Activated B cell treated with CpG ODN at 0.5 μM for 24 hours (primary cell): ENCODE measurements at regions not wholly inside any gene's neighbourhood (a gene's known extent, or its start where the extent isn't known, plus 50 kb on each side); places are given as distances from the start of the nearest gene placed in this dataset.

Experiments
- ATAC-seq: fragments of 200-7000 bp; cut with Tn5 transposase; one replicate; pipeline ENCODE4 v1.10.0; 2021; ENCODE audit warnings: low read depth, mild to moderate bottlenecking, moderate library complexity
- CTCF ChIA-PET: fragments of 350-600 bp; sonication (Branson Sonifier 250); formaldehyde crosslinking; loops from one replicate; lab custom pipeline; 2021; ENCODE audit warnings: antibody characterized with exemption; lab: Charles Lee
- POLR2A ChIA-PET: fragments of 350-600 bp; sonication (Branson Sonifier 250); formaldehyde crosslinking; loops from one replicate; lab custom pipeline; 2021; ENCODE audit warnings: antibody characterized with exemption; lab: Charles Lee
- DNase-seq: peaks from one replicate; pipeline ENCODE4 v3.0.0; 2022
- H3K27ac Mint-ChIP-seq: one replicate; pipeline ENCODE4 v1.8.0; 2020; ENCODE audit warnings: mixed read lengths
- H3K27me3 Mint-ChIP-seq: one replicate; pipeline ENCODE4 v1.8.0; 2021; ENCODE audit warnings: mixed read lengths
- H3K36me3 Mint-ChIP-seq: one replicate; pipeline ENCODE4 v1.8.0; 2021; ENCODE audit warnings: low read depth, mixed read lengths
- H3K4me1 Mint-ChIP-seq: one replicate; pipeline ENCODE4 v1.8.0; 2021; ENCODE audit warnings: mixed read lengths
- H3K4me3 Mint-ChIP-seq: one replicate; pipeline ENCODE4 v1.8.0; 2020; ENCODE audit warnings: mild to moderate bottlenecking, mixed read lengths
- H3K9me3 Mint-ChIP-seq: one replicate; pipeline ENCODE4 v1.8.0; 2020; ENCODE audit warnings: mixed read lengths
- CTCF ChIP-seq: fragments of 200-600 bp; IDR thresholded peaks from one replicate; pipeline ENCODE4 v1.8.0; 2022; ENCODE audit warnings: antibody characterized with exemption, mild to moderate bottlenecking
- intact Hi-C: fragments of 100-400 bp; cut with micrococcal nuclease; formaldehyde crosslinking; loops from one replicate; pipeline ENCODE4 v1.15.1; 2024

GRCh38 chr9:29556317-29556716, 1983.0 kb upstream of the C9orf72 start:
- DNase-seq = no peak
- H3K9me3 Mint-ChIP-seq = peaks cover 6% of the 10 kb centered on the region
- POLR2A ChIA-PET = no interaction called here
- H3K4me1 Mint-ChIP-seq = no peaks in the 10 kb centered on the region
- TF ChIP-seq CTCF = no peak
- ATAC-seq = no peak
- H3K27me3 Mint-ChIP-seq = no peaks in the 10 kb centered on the region
- H3K36me3 Mint-ChIP-seq = no peaks in the 10 kb centered on the region
- H3K27ac Mint-ChIP-seq = no peak overlapping the region
- intact Hi-C loops = no loop called here
- CTCF ChIA-PET = no interaction called here
- no peak overlapping the region for H3K4me3 Mint-ChIP-seq

GRCh38 chr9:29556746-29557145, 1983.5 kb upstream of the C9orf72 start:
- CTCF ChIA-PET = no interaction called here
- Mint-ChIP-seq H3K9me3 (peaks cover 8% of the 10 kb centered on the region), H3K4me1 (no peaks in the 10 kb centered on the region), H3K27me3 (no peaks in the 10 kb centered on the region), H3K36me3 (no peaks in the 10 kb centered on the region), H3K4me3 (no peak overlapping the region), H3K27ac (no peak overlapping the region)
- no peak for DNase-seq
- no peak for TF ChIP-seq CTCF
- intact Hi-C loops = no loop called here
- POLR2A ChIA-PET = no interaction called here
- no peak for ATAC-seq

GRCh38 chr9:29564564-29564963, 1991.3 kb upstream of the C9orf72 start:
- H3K27me3 Mint-ChIP-seq = no peaks in the 10 kb centered on the region
- H3K4me1 Mint-ChIP-seq = no peaks in the 10 kb centered on the region
- H3K9me3 Mint-ChIP-seq = peaks cover 12% of the 10 kb centered on the region
- CTCF ChIA-PET = no interaction called here
- H3K4me3 Mint-ChIP-seq = no peak overlapping the region
- TF ChIP-seq CTCF = no peak
- H3K36me3 Mint-ChIP-seq = no peaks in the 10 kb centered on the region
- ATAC-seq (no peak), DNase-seq (no peak)
- H3K27ac Mint-ChIP-seq = no peak overlapping the region
- intact Hi-C loops = no loop called here
- POLR2A ChIA-PET = no interaction called here

GRCh38 chr9:29575219-29575618, 2001.9 kb upstream of the C9orf72 start:
- ChIA-PET CTCF (no interaction called here), POLR2A (no interaction called here)
- Mint-ChIP-seq H3K9me3 (peaks cover under 1% of the 10 kb centered on the region), H3K4me3 (no peak overlapping the region), H3K36me3 (no peaks in the 10 kb centered on the region), H3K27me3 (no peaks in the 10 kb centered on the region), H3K27ac (no peak overlapping the region), H3K4me1 (no peaks in the 10 kb centered on the region)
- no peak for ATAC-seq
- no peak for TF ChIP-seq CTCF
- intact Hi-C loops = no loop called here
- no peak for DNase-seq

GRCh38 chr9:29588361-29588760, 2015.1 kb upstream of the C9orf72 start:
- CTCF ChIA-PET = no interaction called here

More at GRCh38 chr9:29588361-29588760, 2015.1 kb upstream of the C9orf72 start:
- TF ChIP-seq CTCF = no peak
- H3K27ac Mint-ChIP-seq = no peak overlapping the region
- POLR2A ChIA-PET = no interaction called here
- no peaks in the 10 kb centered on the region for H3K27me3 Mint-ChIP-seq
- H3K4me1 Mint-ChIP-seq = no peaks in the 10 kb centered on the region
- H3K4me3 Mint-ChIP-seq = no peak overlapping the region
- intact Hi-C loops = no loop called here
- H3K9me3 Mint-ChIP-seq = peaks cover 6% of the 10 kb centered on the region
- no peaks in the 10 kb centered on the region for H3K36me3 Mint-ChIP-seq
- DNase-seq = no peak
- no peak for ATAC-seq
